T-helper 2 cell (primary cell): ENCODE measurements at regions not wholly inside any gene's neighbourhood (a gene's known extent, or its start where the extent isn't known, plus 50 kb on each side); places are given as distances from the start of the nearest gene placed in this dataset.
A peak's percentile ranks its signal among the peaks of the same experiment; 100 is the strongest.
"Not testable (repeated sequence)": the region's sequence is repeated elsewhere in the genome, so short reads cannot be mapped to it uniquely, and the experiment has no call there.

Experiments used
- DNase-seq, 5 experiments: peaks; one replicate each; pipeline versions ENCODE4 v3.0.0 to v3.0.0-alpha.2; 2012 to 2022

- no peak for DNase-seq
Observed at GRCh38 chr10:6868036-6868725, 288.1 kb upstream of the PRKCQ start.

GRCh38 chr10:6866757-6867156 is 286.7 kb upstream of the PRKCQ start:
- no peak for DNase-seq

GRCh38 chr10:6864142-6864541 is 284.1 kb upstream of the PRKCQ start:
- DNase-seq: no peak

GRCh38 chr10:6863381-6863780 is 283.3 kb upstream of the PRKCQ start:
- no peak for DNase-seq

GRCh38 chr10:6850452-6850851 is 270.4 kb upstream of the PRKCQ start:
- no peak for DNase-seq

- no peak for DNase-seq
Observed at GRCh38 chr10:6847561-6847960, 267.5 kb upstream of the PRKCQ start.

- no peak for DNase-seq
Observed at GRCh38 chr10:6843894-6844650, 264.0 kb upstream of the PRKCQ start.

- peak in 1 of 5 experiments; percentile 27 for DNase-seq
Observed at GRCh38 chr10:6843481-6843881, 263.4 kb upstream of the PRKCQ start.

- DNase-seq: no peak
Observed at GRCh38 chr10:6842722-6843121, 262.6 kb upstream of the PRKCQ start.

- no peak for DNase-seq
Observed at GRCh38 chr10:6841761-6842160, 261.7 kb upstream of the PRKCQ start.

GRCh38 chr10:6840766-6841165 is 260.7 kb upstream of the PRKCQ start:
- DNase-seq: peak in 1 of 5 experiments; percentile 5

- no peak for DNase-seq
Observed at GRCh38 chr10:6840201-6840691, 260.2 kb upstream of the PRKCQ start.

GRCh38 chr10:6838118-6838517 is 258.0 kb upstream of the PRKCQ start:
- DNase-seq: peak in 1 of 5 experiments; percentile 21

- no peak for DNase-seq
Observed at GRCh38 chr10:6833458-6834011, 253.5 kb upstream of the PRKCQ start.

GRCh38 chr10:6830981-6831380 is 250.9 kb upstream of the PRKCQ start:
- not testable (repeated sequence) for DNase-seq

GRCh38 chr10:6824793-6825192 is 244.7 kb upstream of the PRKCQ start:
- DNase-seq: not testable (repeated sequence)

- DNase-seq: no peak
Observed at GRCh38 chr10:6823770-6824169, 243.7 kb upstream of the PRKCQ start.

GRCh38 chr10:6819301-6819700 is 239.2 kb upstream of the PRKCQ start:
- DNase-seq: no peak

GRCh38 chr10:6817770-6818169 is 237.7 kb upstream of the PRKCQ start:
- no peak for DNase-seq

- no peak for DNase-seq
Observed at GRCh38 chr10:6815346-6815745, 235.3 kb upstream of the PRKCQ start.

GRCh38 chr10:6813856-6814255 is 233.8 kb upstream of the PRKCQ start:
- DNase-seq: no peak

GRCh38 chr10:6813306-6813705 is 233.2 kb upstream of the PRKCQ start:
- DNase-seq: no peak

- no peak for DNase-seq
Observed at GRCh38 chr10:6811153-6811552, 231.1 kb upstream of the PRKCQ start.

- DNase-seq: no peak
Observed at GRCh38 chr10:6803427-6803783, 223.3 kb upstream of the PRKCQ start.
